AG04450 (cell line): ENCODE measurements at regions not wholly inside any gene's neighbourhood (a gene's known extent, or its start where the extent isn't known, plus 50 kb on each side); places are given as distances from the start of the nearest gene placed in this dataset.
A peak's percentile ranks its signal among the peaks of the same experiment; 100 is the strongest.
"Not testable (repeated sequence)": the region's sequence is repeated elsewhere in the genome, so short reads cannot be mapped to it uniquely, and the experiment has no call there.

Source experiments
- CTCF ChIA-PET: fragments of 300-600, 350-600 bp; formaldehyde crosslinking; extraction: SDS; loops from one replicate; lab custom pipeline; 2022; ENCODE audit warnings: antibody characterized with exemption, inconsistent platforms; lab: Charles Lee
- POLR2A ChIA-PET: fragments of 350-600 bp; formaldehyde crosslinking; extraction: SDS; loops from one replicate; lab custom pipeline; 2021; ENCODE audit warnings: antibody characterized with exemption, inconsistent platforms; lab: Yijun Ruan, JAX
- DNase-seq: peaks from one replicate; pipeline ENCODE4 v3.0.0-alpha.2; 2011; ENCODE audit warnings: low read depth, low spot score
- H3K27ac ChIP-seq: one replicate; pipeline ENCODE4 v1.5.1; 2012; ENCODE audit warnings: low read depth, low read length, control low read depth
- H3K27me3 ChIP-seq: one replicate; pipeline ENCODE4 v1.6.0; 2012; ENCODE audit warnings: low read length; ENCODE audit not compliant: control insufficient read depth, insufficient read depth
- H3K4me3 ChIP-seq: 2 replicates; pipeline ENCODE4 v1.5.1; 2011; ENCODE audit warnings: mild to moderate bottlenecking, low read depth, low read length, control low read depth
- H3K9me3 ChIP-seq: 2 replicates; pipeline ENCODE4 v1.5.1; 2012; ENCODE audit warnings: low read length; ENCODE audit not compliant: control insufficient read depth, insufficient read depth
- CTCF ChIP-seq: IDR thresholded peaks from 2 replicates; pipeline ENCODE4 v1.5.1; 2011; ENCODE audit warnings: low read depth, low read length, control low read depth, inconsistent platforms

- Histone ChIP-seq H3K27me3 (peaks cover 12% of the 10 kb centered on the region), H3K27ac (no peak overlapping the region), H3K9me3 (no peaks in the 10 kb centered on the region; the same call in 1 of the 2 replicates), H3K4me3 (no peak overlapping the region)
- no peak for TF ChIP-seq CTCF
- no peak for DNase-seq
- ChIA-PET CTCF (interaction anchor here (0.6 kb wide), 1 partner anchor 18 kb away, joined by 3 read pairs; no protein-coding TSS in a partner anchor), POLR2A (no interaction called here)
These were observed 110.3 kb upstream of the LARP1 start for GRCh38 chr5:154644745-154645411.

GRCh38 chr5:154642499-154643245 lies 112.5 kb upstream of the LARP1 start:
- CTCF ChIA-PET = interaction anchor here (0.5 to 1.9 kb wide), 9 partner anchors 9 to 667 kb away, joined by 3 to 7 read pairs (median 4); partner anchors contain the start of gene MRPL22
- no peaks in the 10 kb centered on the region; the same call in 1 of the 2 replicates for H3K9me3 ChIP-seq
- H3K4me3 ChIP-seq = no peak overlapping the region
- POLR2A ChIA-PET = no interaction called here
- no peak overlapping the region for H3K27ac ChIP-seq
- DNase-seq = no peak
- TF ChIP-seq CTCF = peak; percentile 81
- H3K27me3 ChIP-seq = peaks cover 12% of the 10 kb centered on the region

- H3K4me3 ChIP-seq, H3K27ac ChIP-seq, H3K27me3 ChIP-seq, POLR2A ChIA-PET, H3K9me3 ChIP-seq, DNase-seq: not testable (repeated sequence)
- CTCF ChIA-PET = interaction anchor here (0.7 to 2.7 kb wide), 16 partner anchors 10 to 665 kb away, joined by 3 to 36 read pairs (median 3); partner anchors contain the start of genes FAM114A2 and MFAP3
- TF ChIP-seq CTCF = peak; percentile 50
These were observed 114.9 kb upstream of the LARP1 start for GRCh38 chr5:154640213-154640831.

GRCh38 chr5:154636786-154637185 lies 118.4 kb upstream of the LARP1 start:
- H3K4me3 ChIP-seq, H3K27ac ChIP-seq, DNase-seq, POLR2A ChIA-PET, H3K27me3 ChIP-seq, CTCF ChIA-PET, H3K9me3 ChIP-seq: not testable (repeated sequence)

- H3K27me3 ChIP-seq, H3K9me3 ChIP-seq, DNase-seq, POLR2A ChIA-PET, H3K4me3 ChIP-seq, H3K27ac ChIP-seq: not testable (repeated sequence)
- CTCF ChIA-PET = interaction anchor here (1.2 kb wide), 1 partner anchor 168 kb away, joined by 3 read pairs; no protein-coding TSS in a partner anchor
These were observed 118.9 kb upstream of the LARP1 start for GRCh38 chr5:154636271-154636670.

GRCh38 chr5:154633744-154634143 lies 121.4 kb upstream of the LARP1 start:
- H3K27ac ChIP-seq, POLR2A ChIA-PET, H3K27me3 ChIP-seq, H3K9me3 ChIP-seq, H3K4me3 ChIP-seq, CTCF ChIA-PET, DNase-seq: not testable (repeated sequence)
